Type B pancreatic cell (in vitro differentiated cells): ENCODE measurements at regions not wholly inside any gene's neighbourhood (a gene's known extent, or its start where the extent isn't known, plus 50 kb on each side); places are given as distances from the start of the nearest gene placed in this dataset.

ENCODE experiments used
- DNase-seq: peaks from one replicate; pipeline ENCODE4 v3.0.0; 2021; ENCODE audit warnings: mixed read lengths; ENCODE audit not compliant: unreplicated experiment; ENCODE audit errors: extremely low spot score
- H3K27ac Mint-ChIP-seq: 2 replicates; pipeline ENCODE4 v1.8.0; 2021; ENCODE audit warnings: mild to moderate bottlenecking, mixed read lengths
- H3K27me3 Mint-ChIP-seq: 2 replicates; pipeline ENCODE4 v1.8.0; 2021; ENCODE audit warnings: mixed read lengths
- H3K36me3 Mint-ChIP-seq: 2 replicates; pipeline ENCODE4 v1.8.0; 2021; ENCODE audit warnings: mixed read lengths
- H3K4me1 Mint-ChIP-seq: one replicate; pipeline ENCODE4 v1.8.0; 2021; ENCODE audit warnings: mixed read lengths; ENCODE audit not compliant: unreplicated experiment
- H3K4me3 Mint-ChIP-seq: 2 replicates; pipeline ENCODE4 v1.8.0; 2021; ENCODE audit warnings: mild to moderate bottlenecking, mixed read lengths
- H3K9me3 Mint-ChIP-seq: 2 replicates; pipeline ENCODE4 v1.8.0; 2021; ENCODE audit warnings: mixed read lengths
- CTCF ChIP-seq: fragments of 200-600 bp; sonication (generic); conservative IDR thresholded peaks from 2 replicates; pipeline ENCODE4 v1.5.0; 2021; ENCODE audit warnings: antibody characterized with exemption, mild to moderate bottlenecking

GRCh38 chr6:168158213-168158979 lies 79.4 kb upstream of the FRMD1 start:
- Mint-ChIP-seq H3K4me1 (peaks cover 64% of the 10 kb centered on the region), H3K27me3 (peaks cover 6% of the 10 kb centered on the region), H3K4me3 (peak overlapping the region; percentile 77), H3K27ac (peak overlapping the region; percentile 88), H3K36me3 (no peaks in the 10 kb centered on the region), H3K9me3 (no peaks in the 10 kb centered on the region)
- peak; percentile 62 for DNase-seq
- no peak for TF ChIP-seq CTCF

- Mint-ChIP-seq H3K27ac (peak overlapping the region; percentile 88), H3K27me3 (peaks cover 5% of the 10 kb centered on the region), H3K4me1 (peaks cover 64% of the 10 kb centered on the region), H3K36me3 (no peaks in the 10 kb centered on the region), H3K9me3 (no peaks in the 10 kb centered on the region), H3K4me3 (peak overlapping the region; percentile 77)
- peak; percentile 68 for DNase-seq
- TF ChIP-seq CTCF: no peak
These were observed 78.5 kb upstream of the FRMD1 start for GRCh38 chr6:168157272-168158212.

GRCh38 chr6:168156742-168157265 lies 77.8 kb upstream of the FRMD1 start:
- Mint-ChIP-seq H3K36me3 (no peaks in the 10 kb centered on the region), H3K4me3 (peak overlapping the region; percentile 77), H3K27me3 (peaks cover 1% of the 10 kb centered on the region), H3K9me3 (no peaks in the 10 kb centered on the region), H3K27ac (peak overlapping the region; percentile 88), H3K4me1 (peaks cover 61% of the 10 kb centered on the region)
- DNase-seq: peak; percentile 60
- TF ChIP-seq CTCF: no peak

GRCh38 chr6:168155821-168156741 lies 77.1 kb upstream of the FRMD1 start:
- Mint-ChIP-seq H3K4me3 (peak overlapping the region; percentile 34), H3K27ac (peak overlapping the region; percentile 88), H3K4me1 (peaks cover 64% of the 10 kb centered on the region), H3K27me3 (no peaks in the 10 kb centered on the region), H3K36me3 (no peaks in the 10 kb centered on the region), H3K9me3 (no peaks in the 10 kb centered on the region)
- DNase-seq: no peak
- no peak for TF ChIP-seq CTCF

- Mint-ChIP-seq H3K9me3 (no peaks in the 10 kb centered on the region), H3K27me3 (no peaks in the 10 kb centered on the region), H3K4me1 (peaks cover 68% of the 10 kb centered on the region), H3K36me3 (no peaks in the 10 kb centered on the region), H3K4me3 (no peak overlapping the region), H3K27ac (no peak overlapping the region)
- no peak for TF ChIP-seq CTCF
- DNase-seq: no peak
These were observed 76.2 kb upstream of the FRMD1 start for GRCh38 chr6:168155193-168155592.
